HEK293T (cell line): ENCODE measurements at regions not wholly inside any gene's neighbourhood (a gene's known extent, or its start where the extent isn't known, plus 50 kb on each side); places are given as distances from the start of the nearest gene placed in this dataset.
"Not testable (repeated sequence)": the region's sequence is repeated elsewhere in the genome, so short reads cannot be mapped to it uniquely, and the experiment has no call there.

Source experiments
- CTCF ChIA-PET: fragments of 350-600 bp; formaldehyde crosslinking; extraction: SDS; loops from one replicate; lab custom pipeline; 2021; ENCODE audit warnings: antibody characterized with exemption, inconsistent platforms; lab: Yijun Ruan, JAX
- POLR2A ChIA-PET: fragments of 350-600 bp; formaldehyde crosslinking; extraction: SDS; loops from one replicate; lab custom pipeline; 2020; ENCODE audit warnings: antibody characterized with exemption, inconsistent platforms; lab: Yijun Ruan, JAX
- DNase-seq: peaks from one replicate; pipeline ENCODE4 v3.0.0; 2012; ENCODE audit warnings: mixed read lengths; ENCODE audit errors: extremely low spot score
- ARNT ChIP-seq: fragments of 450-650 bp; IDR thresholded peaks from 2 replicates; pipeline ENCODE4 v1.6.1; 2017; ENCODE audit warnings: mild to moderate bottlenecking
- BHLHE40 ChIP-seq: fragments of 450-650 bp; IDR thresholded peaks from 2 replicates; pipeline ENCODE4 v1.6.1; 2016; ENCODE audit warnings: mild to moderate bottlenecking, moderate library complexity, borderline replicate concordance
- CTBP1 ChIP-seq: fragments of 450-650 bp; IDR thresholded peaks from 2 replicates; pipeline ENCODE4 v1.6.1; 2016; ENCODE audit warnings: borderline replicate concordance
- ELF4 ChIP-seq: fragments of 450-650 bp; IDR thresholded peaks from 2 replicates; pipeline ENCODE4 v1.6.1; 2017; ENCODE audit warnings: antibody characterized with exemption
- FOXA1 ChIP-seq: fragments of 450-650 bp; IDR thresholded peaks from 2 replicates; pipeline ENCODE4 v1.6.1; 2016; ENCODE audit warnings: mild to moderate bottlenecking
- FOXK2 ChIP-seq: fragments of 450-650 bp; IDR thresholded peaks from 2 replicates; pipeline ENCODE4 v1.6.1; 2016; ENCODE audit warnings: mild to moderate bottlenecking
- FOXM1 ChIP-seq: fragments of 450-650 bp; IDR thresholded peaks from 2 replicates; pipeline ENCODE4 v1.6.1; 2017; ENCODE audit warnings: mild to moderate bottlenecking, borderline replicate concordance
- HDGF ChIP-seq: fragments of 450-650 bp; IDR thresholded peaks from 2 replicates; pipeline ENCODE4 v1.6.1; 2017; ENCODE audit warnings: antibody characterized with exemption, borderline replicate concordance
- L3MBTL2 ChIP-seq: fragments of 450-650 bp; conservative IDR thresholded peaks from 2 replicates; pipeline ENCODE4 v1.6.1; 2016; ENCODE audit warnings: mild to moderate bottlenecking
- LEF1 ChIP-seq: fragments of 450-650 bp; IDR thresholded peaks from 2 replicates; pipeline ENCODE4 v1.6.1; 2017; ENCODE audit warnings: mild to moderate bottlenecking, borderline replicate concordance
- NFRKB ChIP-seq: fragments of 450-650 bp; IDR thresholded peaks from 2 replicates; pipeline ENCODE4 v1.6.1; 2016; ENCODE audit warnings: mild to moderate bottlenecking, moderate library complexity
- SP1 ChIP-seq: fragments of 450-650 bp; IDR thresholded peaks from 2 replicates; pipeline ENCODE4 v1.6.1; 2017
- SUZ12 ChIP-seq: fragments of 450-650 bp; IDR thresholded peaks from 2 replicates; pipeline ENCODE4 v1.6.1; 2016; ENCODE audit warnings: mild to moderate bottlenecking
- TARDBP ChIP-seq: fragments of 450-650 bp; IDR thresholded peaks from 2 replicates; pipeline ENCODE4 v1.6.1; 2016
- ZNF384 ChIP-seq: fragments of 450-650 bp; IDR thresholded peaks from 2 replicates; pipeline ENCODE4 v1.6.1; 2016
- TF ChIP-seq, protein P1 (sequence below): fragments of 450-650 bp; IDR thresholded peaks from 2 replicates; pipeline ENCODE4 v1.6.1; 2016

DNA sequence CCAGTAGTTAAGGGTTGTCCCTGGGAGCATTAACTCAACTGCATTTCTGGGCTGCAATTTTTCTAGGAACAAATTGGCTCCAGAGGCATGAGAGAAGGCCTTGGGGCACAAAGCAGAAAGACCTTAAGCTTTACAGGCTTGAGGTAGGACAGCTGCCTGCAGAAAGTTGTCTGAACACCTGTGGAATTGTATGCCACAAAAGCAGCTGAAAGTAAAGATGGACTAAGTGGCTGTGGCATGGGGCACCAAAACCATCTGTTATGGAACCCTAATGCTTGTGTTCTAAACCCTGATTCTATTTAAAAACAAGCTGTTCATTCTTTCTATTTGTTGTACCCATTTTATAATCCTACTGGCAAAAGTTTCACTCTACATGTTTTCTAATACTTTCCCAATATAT, 515.2 kb downstream of the GLUD2 start:
- ChIA-PET POLR2A (no interaction called here), CTCF (no interaction called here)
- no peak for DNase-seq
- TF ChIP-seq NFRKB (no peak), CTBP1 (no peak), ELF4 (no peak), ARNT (no peak), FOXA1 (no peak), LEF1 (no peak), FOXK2 (no peak), ZNF384 (no peak)

DNA sequence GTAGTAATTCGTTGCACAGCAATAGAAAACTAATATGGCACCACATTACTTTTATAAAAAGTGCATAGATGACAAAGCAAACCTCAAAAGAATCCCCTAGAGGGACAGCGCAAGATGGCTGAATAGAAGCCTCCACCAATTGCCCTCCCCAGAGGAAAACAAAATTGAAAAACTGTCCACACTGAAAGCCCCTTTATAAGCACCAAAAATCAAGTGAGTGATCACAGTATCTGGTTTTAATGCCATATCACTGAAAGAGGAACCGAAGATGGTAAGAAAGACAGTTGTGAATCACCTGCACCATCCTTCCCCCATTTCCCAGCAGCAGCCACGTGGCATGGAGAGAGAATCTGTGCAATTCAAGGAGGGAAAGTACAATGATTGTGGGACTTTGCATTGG, 522.2 kb downstream of the GLUD2 start:
- CTCF ChIA-PET, result no interaction called here
- TF ChIP-seq, protein P1, sequence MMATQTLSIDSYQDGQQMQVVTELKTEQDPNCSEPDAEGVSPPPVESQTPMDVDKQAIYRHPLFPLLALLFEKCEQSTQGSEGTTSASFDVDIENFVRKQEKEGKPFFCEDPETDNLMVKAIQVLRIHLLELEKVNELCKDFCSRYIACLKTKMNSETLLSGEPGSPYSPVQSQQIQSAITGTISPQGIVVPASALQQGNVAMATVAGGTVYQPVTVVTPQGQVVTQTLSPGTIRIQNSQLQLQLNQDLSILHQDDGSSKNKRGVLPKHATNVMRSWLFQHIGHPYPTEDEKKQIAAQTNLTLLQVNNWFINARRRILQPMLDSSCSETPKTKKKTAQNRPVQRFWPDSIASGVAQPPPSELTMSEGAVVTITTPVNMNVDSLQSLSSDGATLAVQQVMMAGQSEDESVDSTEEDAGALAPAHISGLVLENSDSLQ, result no peak
- TF ChIP-seq BHLHE40 (no peak), FOXK2 (no peak), HDGF (no peak), SUZ12 (no peak), LEF1 (no peak), FOXA1 (no peak), CTBP1 (no peak), ZNF384 (no peak), ELF4 (no peak)
- POLR2A ChIA-PET, result no interaction called here

DNA sequence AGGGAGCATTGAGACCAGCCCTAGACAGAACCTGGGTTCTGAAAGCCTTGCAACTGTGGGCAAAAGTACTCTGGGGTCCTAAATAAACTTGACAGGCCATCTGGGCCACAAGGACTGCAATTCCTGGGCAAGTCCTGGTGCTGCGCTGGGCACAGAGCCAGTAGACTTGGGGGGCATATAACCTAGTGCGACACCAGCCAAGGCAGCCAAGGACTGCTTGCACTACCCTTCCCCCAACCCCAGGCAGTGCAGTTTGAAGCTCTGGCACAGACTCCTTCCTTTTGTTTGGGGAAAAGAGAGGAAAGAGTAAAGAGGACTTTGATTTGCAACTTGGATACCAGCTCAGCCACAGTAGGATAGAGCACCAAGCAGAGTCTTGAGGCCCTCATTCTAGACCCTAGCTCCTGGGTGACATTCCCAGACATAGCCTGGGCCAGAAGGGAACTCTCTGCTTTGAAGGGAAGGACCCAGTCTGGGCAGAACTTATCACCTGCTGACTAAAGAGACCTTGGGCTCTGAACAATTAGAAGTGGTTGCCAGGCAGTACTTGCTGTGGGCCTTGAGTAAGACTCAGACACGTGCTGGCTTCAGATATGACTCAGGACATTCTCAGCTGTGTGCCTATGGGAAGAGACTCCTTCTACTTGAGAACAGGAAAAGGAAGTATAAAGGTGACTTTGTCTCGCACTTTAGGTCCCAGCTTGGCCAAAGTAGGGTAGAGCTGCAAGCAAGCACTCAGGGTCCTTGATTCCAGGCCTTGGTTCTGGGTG, 522.8 kb downstream of the GLUD2 start:
- DNase-seq, result no peak
- TF ChIP-seq SP1, result no peak
- TF ChIP-seq ARNT, result no peak
- no peak for TF ChIP-seq ELF4
- TF ChIP-seq SUZ12, result no peak
- TF ChIP-seq L3MBTL2, result no peak
- no peak for TF ChIP-seq BHLHE40
- TF ChIP-seq FOXM1, result no peak
- no peak for TF ChIP-seq CTBP1
- TF ChIP-seq FOXA1, result no peak
- TF ChIP-seq, protein P1, result no peak
- no peak for TF ChIP-seq FOXK2
- no peak for TF ChIP-seq TARDBP
- TF ChIP-seq NFRKB, result no peak
- CTCF ChIA-PET, result no interaction called here
- POLR2A ChIA-PET, result no interaction called here

More for the DNA sequence above, 522.2 kb downstream of the GLUD2 start:
- DNase-seq, result no peak

DNA sequence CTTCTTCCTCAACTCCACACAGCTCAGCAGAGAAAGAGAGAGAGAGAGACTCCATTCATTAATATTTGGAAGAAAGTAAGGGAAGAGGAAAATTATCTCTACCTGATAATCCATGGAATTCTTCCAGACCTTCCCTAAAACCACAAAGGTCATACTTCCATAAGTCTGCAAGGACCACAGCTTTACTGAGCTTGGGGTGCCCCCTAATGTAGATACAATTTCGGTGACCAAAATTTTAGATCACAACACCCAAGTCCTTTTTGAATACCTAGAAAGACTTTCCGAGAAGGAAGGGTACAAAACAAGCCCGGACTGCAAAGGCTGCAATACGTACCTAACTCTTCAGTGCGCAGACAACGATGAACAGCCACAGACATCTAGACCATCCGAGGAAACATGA, 523.9 kb downstream of the GLUD2 start:
- no peak for DNase-seq
- no peak for TF ChIP-seq BHLHE40
- TF ChIP-seq L3MBTL2, result no peak
- TF ChIP-seq ELF4, result no peak
- no peak for TF ChIP-seq FOXK2
- TF ChIP-seq SP1, result no peak
- no peak for TF ChIP-seq CTBP1
- no peak for TF ChIP-seq FOXM1
- no peak for TF ChIP-seq TARDBP
- TF ChIP-seq ZNF384, result no peak
- no peak for TF ChIP-seq FOXA1
- no peak for TF ChIP-seq NFRKB
- TF ChIP-seq SUZ12, result no peak
- ChIA-PET POLR2A (no interaction called here), CTCF (no interaction called here)

DNA sequence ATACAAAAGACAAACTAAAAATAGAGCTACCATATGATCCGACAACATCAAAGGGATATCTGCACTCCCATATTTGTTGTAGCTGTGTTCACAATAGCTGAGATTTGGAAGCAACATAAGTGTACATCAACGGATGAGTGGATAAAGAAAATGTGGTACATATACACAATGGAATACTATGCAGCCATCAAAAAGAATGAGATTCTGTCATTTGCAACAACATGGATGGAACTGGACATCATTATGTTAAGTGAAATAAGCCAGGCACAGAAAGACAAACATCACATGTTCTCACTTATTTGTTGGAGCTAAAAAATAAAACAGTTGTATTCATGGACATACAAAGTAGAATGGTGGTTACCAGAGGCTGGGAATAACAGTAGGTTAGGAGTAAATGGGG, 527.0 kb downstream of the GLUD2 start:
- CTCF ChIA-PET, POLR2A ChIA-PET: not testable (repeated sequence)

DNA sequence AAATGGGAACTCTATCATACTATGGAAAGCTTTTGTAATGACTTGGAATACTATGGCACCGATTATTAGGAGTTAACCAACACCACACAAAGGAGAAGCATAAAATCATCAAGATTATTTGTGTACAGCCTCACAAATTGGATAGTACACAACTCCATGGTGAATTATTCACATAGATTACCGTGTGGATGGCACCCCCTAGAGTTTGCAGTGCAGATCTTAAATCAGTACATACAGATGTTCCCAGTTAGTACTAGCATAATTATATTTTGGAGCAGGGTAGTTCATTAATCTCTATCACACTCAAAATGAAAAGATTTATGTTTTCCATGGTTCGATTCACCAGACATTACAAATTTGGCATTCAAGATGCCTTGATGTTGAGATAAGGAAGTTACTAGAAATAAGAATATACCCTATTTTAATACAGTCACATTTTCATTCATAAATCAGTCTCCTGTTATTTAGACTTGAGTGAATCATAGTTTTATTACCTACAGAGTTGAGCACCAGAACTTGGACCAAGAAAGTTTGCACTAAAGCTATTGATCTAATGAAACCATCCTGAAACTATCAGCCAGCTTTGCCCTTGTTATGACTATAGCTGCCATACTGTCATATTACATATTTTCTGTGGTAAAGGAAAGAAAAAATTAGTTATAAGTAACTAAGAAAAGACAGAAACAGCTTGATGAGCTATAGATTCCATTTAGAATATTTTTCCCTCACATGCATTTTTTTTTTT, 531.8 kb downstream of the GLUD2 start:
- TF ChIP-seq FOXK2, result no peak
- CTCF ChIA-PET, result no interaction called here
- peak; percentile 16 for DNase-seq
- POLR2A ChIA-PET, result no interaction called here

More for the DNA sequence above, 527.0 kb downstream of the GLUD2 start:
- not testable (repeated sequence) for DNase-seq

DNA sequence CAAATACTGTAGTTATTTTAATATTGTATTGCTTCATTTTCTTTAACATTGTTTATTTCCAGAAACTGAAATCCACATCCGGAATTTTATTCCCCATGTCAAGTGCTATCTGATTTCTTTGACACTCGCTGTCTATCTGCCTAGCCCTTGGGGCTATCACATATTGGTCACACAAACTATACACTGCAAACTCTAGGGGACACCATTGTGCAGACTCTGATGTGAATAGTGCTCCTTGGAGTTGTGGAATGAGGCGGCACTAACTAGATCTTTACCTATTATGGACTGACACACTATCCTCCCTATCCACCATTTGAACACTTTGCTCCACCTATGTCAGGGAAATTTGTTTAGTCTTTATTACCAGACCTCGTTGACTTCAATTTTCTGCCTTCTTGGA, 534.5 kb downstream of the GLUD2 start:
- DNase-seq, result no peak
- no peak for TF ChIP-seq FOXA1
- no peak for TF ChIP-seq L3MBTL2
- TF ChIP-seq SP1, result no peak
- TF ChIP-seq FOXM1, result no peak
- TF ChIP-seq LEF1, result no peak
- no peak for TF ChIP-seq NFRKB
- no peak for TF ChIP-seq FOXK2
- TF ChIP-seq ARNT, result no peak
- no peak for TF ChIP-seq ELF4
- no peak for TF ChIP-seq TARDBP
- no peak for TF ChIP-seq ZNF384
- no peak for TF ChIP-seq BHLHE40
- TF ChIP-seq CTBP1, result no peak
- TF ChIP-seq SUZ12, result no peak
- TF ChIP-seq, protein P1, result no peak
- TF ChIP-seq HDGF, result no peak
- ChIA-PET CTCF (no interaction called here), POLR2A (no interaction called here)
